ENCODE measurements at regions not wholly inside any gene's neighbourhood (a gene's known extent, or its start where the extent isn't known, plus 50 kb on each side); places are given as distances from the start of the nearest gene placed in this dataset.

GRCh38 chr11:82634091-82634490 is 99.6 kb downstream of the FAM181B start:
- intact Hi-C loops (cut with DNase I) = no loop called here
- no peaks in the 10 kb centered on the region for H3K4me1 ChIP-seq (ENCODE audit: control insufficient read depth in 2 of 3, insufficient read depth in 2 of 3, low read depth in 1 of 3, low read length in 3 of 3)
- H3K36me3 ChIP-seq (ENCODE audit: control insufficient read depth in 2 of 3, insufficient read depth in 3 of 3, low read length in 3 of 3) = no peaks in the 10 kb centered on the region
- TF ChIP-seq CTCF (IDR thresholded peaks at IDR 0.05; ENCODE audit: borderline replicate concordance, extremely low read depth, insufficient read depth) = no peak
- FAIRE-seq = no peak
- no peaks in the 10 kb centered on the region for H3K27me3 ChIP-seq (ENCODE audit: control insufficient read depth, insufficient read depth, low read length)
- H3K9ac ChIP-seq (ENCODE audit: low read length in 3 of 3) = no peak overlapping the region
- H3K4me3 ChIP-seq (ENCODE audit: low read length in 3 of 3) = no peak overlapping the region
- H3K9me3 ChIP-seq (ENCODE audit: control insufficient read depth in 2 of 3, insufficient read depth in 1 of 3, low read length in 3 of 3) = no peaks in the 10 kb centered on the region
- DNase-seq = no peak
- no peak overlapping the region for H3K27ac ChIP-seq (ENCODE audit: low read depth in 2 of 2, low read length in 2 of 2)

GRCh38 chr11:82631722-82632630 is 101.7 kb downstream of the FAM181B start:
- Histone ChIP-seq H3K4me1 (ENCODE audit: control insufficient read depth in 2 of 3, insufficient read depth in 2 of 3, low read depth in 1 of 3, low read length in 3 of 3) (no peaks in the 10 kb centered on the region), H3K27me3 (ENCODE audit: control insufficient read depth, insufficient read depth, low read length) (no peaks in the 10 kb centered on the region), H3K9ac (ENCODE audit: low read length in 3 of 3) (no peak overlapping the region), H3K9me3 (ENCODE audit: control insufficient read depth in 2 of 3, insufficient read depth in 1 of 3, low read length in 3 of 3) (peaks cover 0 to 3% (median 2%) of the 10 kb centered on the region in 3 donors), H3K27ac (ENCODE audit: low read depth in 2 of 2, low read length in 2 of 2) (no peak overlapping the region), H3K4me3 (ENCODE audit: low read length in 3 of 3) (no peak overlapping the region), H3K36me3 (ENCODE audit: control insufficient read depth in 2 of 3, insufficient read depth in 3 of 3, low read length in 3 of 3) (no peaks in the 10 kb centered on the region)
- TF ChIP-seq CTCF (IDR thresholded peaks at IDR 0.05; ENCODE audit: borderline replicate concordance, extremely low read depth, insufficient read depth) = no peak
- intact Hi-C loops (cut with DNase I) = no loop called here
- FAIRE-seq (no peak), DNase-seq (peak in 3 of 5 donors; percentile 11 to 74 (median 72))

- Histone ChIP-seq H3K36me3 (ENCODE audit: control insufficient read depth in 2 of 3, insufficient read depth in 3 of 3, low read length in 3 of 3) (no peaks in the 10 kb centered on the region), H3K9ac (ENCODE audit: low read length in 3 of 3) (no peak overlapping the region), H3K9me3 (ENCODE audit: control insufficient read depth in 2 of 3, insufficient read depth in 1 of 3, low read length in 3 of 3) (no peaks in the 10 kb centered on the region), H3K4me3 (ENCODE audit: low read length in 3 of 3) (no peak overlapping the region), H3K27ac (ENCODE audit: low read depth in 2 of 2, low read length in 2 of 2) (no peak overlapping the region), H3K4me1 (ENCODE audit: control insufficient read depth in 2 of 3, insufficient read depth in 2 of 3, low read depth in 1 of 3, low read length in 3 of 3) (no peaks in the 10 kb centered on the region), H3K27me3 (ENCODE audit: control insufficient read depth, insufficient read depth, low read length) (no peaks in the 10 kb centered on the region)
- intact Hi-C loops (cut with DNase I) = no loop called here
- no peak for TF ChIP-seq CTCF (IDR thresholded peaks at IDR 0.05; ENCODE audit: borderline replicate concordance, extremely low read depth, insufficient read depth)
- FAIRE-seq (no peak), DNase-seq (peak in 2 of 5 donors; percentile 53 to 64)
Measured at GRCh38 chr11:82610671-82611070, 123.0 kb downstream of the FAM181B start.
